Nucleus accumbens (tissue), 56 donors: ENCODE measurements at regions not wholly inside any gene's neighbourhood (a gene's known extent, or its start where the extent isn't known, plus 50 kb on each side); places are given as distances from the start of the nearest gene placed in this dataset.

Source experiments
- DNase-seq, 56 donors: peaks; one replicate each; lab custom pipeline; 2025; lab: John Stamatoyannopoulos, UW

DNA sequence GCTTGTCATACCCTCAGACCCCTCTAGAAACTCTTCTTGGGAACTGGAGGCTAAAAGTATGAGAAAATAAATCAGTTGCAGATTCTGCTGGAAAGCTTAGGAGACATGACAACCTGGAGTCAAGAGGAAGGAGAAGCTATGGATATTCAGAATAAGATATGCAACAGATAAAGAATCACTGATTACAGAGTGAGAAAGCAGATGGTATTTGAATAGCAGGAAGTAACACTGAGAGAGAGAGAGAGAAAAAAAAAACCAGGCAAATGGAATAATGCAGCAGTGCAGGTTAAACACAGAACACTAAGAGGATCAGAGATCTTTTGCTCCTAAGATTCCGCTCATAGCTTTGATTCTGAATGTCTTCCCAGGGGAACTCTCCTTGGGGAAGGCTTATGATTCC, 1284.1 kb upstream of the NXPH2 start:
- no peak for DNase-seq

DNA sequence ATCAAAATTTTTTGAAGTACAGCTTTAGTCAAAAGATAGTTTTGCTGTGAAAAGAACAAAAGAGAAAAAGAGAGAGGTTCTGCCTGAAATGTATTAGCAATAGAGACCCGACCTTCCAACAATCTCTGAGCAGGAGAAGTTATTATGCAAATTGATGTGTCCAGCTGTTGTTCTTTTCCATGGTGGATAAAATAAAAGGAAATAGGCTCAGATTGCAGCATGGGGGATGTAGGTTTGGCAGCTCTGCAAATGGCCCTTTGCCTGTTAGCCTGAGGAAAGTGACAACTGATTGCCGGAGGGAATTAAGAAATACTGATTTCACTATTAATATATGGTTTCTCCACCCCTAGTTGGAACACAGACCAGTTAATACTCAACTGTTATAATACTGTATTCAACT, 1283.2 kb upstream of the NXPH2 start:
- DNase-seq, result no peak

DNA sequence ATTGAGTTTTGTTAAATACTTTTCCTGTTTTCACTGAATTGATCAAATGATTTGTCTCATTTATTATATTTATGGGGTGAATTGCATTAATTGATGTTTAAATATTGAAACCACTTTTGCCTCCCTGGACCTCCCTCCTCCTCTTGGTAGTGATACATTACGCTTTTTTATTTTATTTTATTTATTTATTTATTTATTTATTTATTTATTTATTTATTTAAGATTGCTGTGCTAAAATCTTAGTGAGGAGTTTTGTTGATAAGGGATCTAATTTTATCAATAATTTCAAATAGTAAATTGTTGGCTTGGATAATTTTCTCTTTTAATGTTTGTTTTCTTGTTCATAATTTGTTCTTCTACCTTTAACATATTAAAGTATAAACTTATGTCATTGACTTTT, 1281.0 kb upstream of the NXPH2 start:
- DNase-seq, result no peak

DNA sequence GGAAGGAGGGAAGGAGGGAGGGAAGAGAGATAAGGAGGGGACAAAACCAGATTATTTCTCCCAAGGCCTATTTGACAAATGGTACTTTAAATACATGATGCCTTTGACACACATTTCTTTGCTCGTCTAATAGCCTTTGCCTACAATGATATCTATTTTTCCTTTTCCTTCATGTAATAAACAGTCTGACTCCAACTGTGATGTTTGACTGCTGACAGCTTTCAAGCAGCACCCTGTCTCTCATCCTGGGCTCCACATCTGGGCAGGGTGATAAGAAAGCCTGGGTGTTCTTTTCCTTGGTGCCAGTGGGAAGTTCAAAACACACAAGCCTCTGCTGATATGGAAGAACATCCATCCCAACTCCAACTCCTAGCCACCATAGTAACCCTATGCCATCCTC, 1277.7 kb upstream of the NXPH2 start:
- no peak for DNase-seq

DNA sequence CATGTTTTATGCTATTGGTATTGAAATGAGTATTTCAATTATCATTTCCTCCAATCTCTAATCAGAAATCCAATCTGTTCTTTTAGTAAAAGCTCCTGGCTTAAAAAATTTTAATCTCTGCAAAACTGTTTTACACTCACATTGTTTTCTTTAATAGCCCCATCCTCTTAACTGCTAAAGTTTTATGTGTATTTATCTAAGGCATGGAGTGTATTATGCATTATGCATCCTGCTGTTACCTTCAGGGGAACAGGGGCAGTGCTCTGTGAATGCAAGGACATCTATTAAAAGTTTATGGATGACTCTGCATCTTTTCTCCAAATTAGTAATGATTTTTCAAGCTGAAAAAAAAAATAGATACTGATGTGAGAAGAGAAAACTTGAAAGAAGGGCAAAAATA, 1261.6 kb upstream of the NXPH2 start:
- DNase-seq, result no peak

DNA sequence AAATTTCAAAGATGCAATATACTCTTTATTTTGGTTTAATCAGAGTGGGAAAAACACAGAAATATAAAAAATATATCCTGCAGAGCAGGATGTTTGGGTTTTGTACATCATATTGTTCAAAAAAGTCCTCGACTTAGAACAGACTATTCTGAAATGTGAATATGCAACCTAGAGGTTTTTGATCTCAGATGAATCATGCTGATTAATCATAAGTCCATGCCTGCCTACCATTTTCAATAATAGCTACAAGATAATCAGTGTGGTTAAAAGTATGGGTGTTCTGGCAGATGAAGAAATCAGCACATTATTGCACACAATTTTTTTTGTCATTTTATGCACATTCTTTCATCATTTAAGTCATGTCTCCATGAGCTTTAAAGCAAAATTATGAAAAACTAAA, 1261.0 kb upstream of the NXPH2 start:
- DNase-seq, result no peak

DNA sequence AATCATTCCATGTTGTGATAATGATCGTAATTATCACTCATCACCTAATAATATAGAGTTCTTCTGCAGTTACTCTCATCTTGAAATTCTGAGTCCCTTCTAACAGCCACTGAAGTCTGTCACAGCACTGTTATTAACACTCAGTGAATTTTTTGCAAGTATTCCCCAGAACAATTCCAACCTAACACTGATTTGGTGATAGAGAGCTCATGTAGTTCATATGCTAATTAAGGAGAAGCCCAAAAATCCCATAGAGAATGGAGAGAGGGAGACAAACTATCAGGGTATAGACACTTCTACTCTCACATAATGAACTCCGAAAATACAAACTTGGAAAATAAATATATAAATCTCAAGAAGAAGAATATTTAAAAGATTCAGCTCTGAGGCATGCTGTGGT, 1253.4 kb upstream of the NXPH2 start:
- no peak for DNase-seq

DNA sequence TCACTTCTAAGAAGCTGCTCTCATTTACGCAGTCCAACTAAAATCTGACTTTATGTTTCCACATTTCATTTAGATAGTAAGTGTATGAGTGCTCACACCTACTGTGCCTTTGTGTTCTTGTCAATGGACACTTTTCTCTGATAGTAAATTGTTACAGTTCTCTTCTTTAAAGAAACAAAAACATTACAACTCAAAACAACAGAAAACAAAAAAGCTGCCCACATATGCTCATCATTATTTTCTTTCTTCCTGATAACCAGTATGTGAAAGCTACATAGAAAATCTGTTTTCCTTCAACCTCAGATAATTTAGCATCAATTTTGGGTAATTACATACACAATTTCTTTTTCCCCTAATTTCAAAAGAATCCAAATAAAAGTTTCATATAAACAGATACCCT, 1247.8 kb upstream of the NXPH2 start:
- no peak for DNase-seq

DNA sequence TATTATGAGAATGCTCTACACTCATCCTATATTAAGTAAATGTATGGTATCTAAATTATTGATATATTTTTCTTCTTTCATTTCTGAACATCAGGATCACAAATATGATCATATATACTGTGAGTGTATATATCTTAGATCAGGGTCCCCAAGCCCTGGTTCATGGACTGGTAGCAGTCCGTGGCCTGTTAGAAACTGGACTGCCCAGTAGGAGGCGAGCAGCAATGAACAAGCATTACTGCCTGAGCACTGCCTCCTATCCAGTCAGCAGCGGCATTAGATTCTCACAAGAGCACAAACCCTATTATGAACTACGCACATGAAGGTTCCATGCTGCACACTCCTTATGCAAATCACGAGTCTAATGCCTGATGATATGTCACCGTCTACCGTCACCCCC, 1247.1 kb upstream of the NXPH2 start:
- DNase-seq, result no peak

DNA sequence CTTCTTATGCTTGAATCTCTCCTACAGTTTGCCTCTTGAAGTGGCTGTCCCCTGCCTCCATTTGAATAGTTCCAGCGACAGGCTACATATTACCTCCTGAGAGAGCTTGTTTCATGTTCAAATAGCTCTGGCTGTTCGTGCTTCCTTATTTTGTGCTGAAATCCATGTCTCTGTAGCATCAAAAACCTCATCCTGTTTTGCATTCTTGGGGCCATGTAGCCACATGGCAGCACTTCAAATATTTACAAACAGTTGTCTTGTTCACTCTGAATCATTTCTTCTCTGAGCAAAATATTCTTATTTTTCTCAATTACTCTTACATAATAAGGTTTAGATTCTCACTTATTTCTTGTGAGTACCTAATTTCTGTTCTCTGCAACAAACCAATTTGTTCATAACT, 1243.1 kb upstream of the NXPH2 start:
- DNase-seq, result no peak

DNA sequence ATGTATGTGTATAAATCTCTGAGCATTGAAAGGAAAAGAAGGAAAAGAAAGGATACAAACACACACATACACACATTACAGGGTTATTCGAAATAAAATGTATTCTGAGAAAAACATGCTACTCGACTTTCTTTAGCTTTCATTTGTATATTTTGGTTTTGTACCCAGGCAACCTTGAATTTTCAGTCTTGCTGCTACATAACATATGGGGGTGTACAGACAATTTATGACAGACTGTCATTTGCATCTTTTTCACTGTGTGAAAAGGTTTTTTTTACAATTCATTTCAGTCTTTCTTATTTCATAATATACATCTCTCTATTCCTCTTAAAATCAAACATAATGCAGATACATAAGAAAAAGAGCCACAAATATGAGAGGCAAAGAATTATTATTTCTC, 1238.4 kb upstream of the NXPH2 start:
- no peak for DNase-seq

DNA sequence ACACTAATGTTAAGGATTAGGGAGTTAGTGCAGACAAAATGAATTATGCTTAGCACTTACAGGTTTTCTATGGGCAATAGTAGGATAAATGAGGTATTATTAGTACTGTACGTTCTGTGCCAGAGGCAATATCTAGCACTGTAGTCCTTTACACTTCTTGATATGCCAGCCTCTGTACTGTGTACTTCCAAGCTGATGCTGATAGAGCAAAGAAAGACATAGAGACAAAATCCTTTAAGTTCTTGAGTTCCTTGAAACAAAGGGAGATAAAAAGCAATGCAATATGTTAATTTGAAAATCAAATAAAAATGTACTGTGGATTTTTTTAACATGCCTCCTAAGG, 1234.0 kb upstream of the NXPH2 start:
- no peak for DNase-seq

DNA sequence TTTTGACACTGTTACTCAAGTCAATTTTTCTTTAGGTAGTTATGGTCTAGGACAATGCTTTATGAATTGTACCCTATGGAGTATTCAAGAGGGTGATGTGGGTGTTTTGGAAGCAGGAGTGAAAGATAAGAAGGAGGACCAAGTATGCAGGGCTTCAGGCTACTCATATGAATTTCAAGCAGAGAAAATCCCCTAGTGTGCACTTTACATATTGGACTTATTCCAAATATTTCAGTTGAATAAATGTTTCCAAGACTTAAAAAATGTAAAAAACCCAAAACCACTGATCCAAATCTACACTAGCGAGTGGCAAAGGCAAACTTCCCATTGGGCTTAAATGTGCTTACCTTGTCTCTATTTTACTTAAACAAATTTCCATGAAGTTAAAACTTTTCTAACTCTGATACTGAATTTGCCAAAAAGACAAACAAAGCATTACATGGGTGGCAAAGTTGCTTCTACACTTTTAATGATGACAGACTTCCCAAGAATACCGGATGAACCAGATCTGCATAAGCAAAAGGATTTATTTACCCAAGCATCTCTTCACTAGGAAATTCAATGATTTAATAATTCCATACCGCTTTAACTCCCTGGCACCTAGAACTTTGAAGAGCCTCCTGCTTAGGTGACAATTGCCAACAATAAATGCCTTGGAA, 1233.5 kb upstream of the NXPH2 start:
- DNase-seq, result no peak

DNA sequence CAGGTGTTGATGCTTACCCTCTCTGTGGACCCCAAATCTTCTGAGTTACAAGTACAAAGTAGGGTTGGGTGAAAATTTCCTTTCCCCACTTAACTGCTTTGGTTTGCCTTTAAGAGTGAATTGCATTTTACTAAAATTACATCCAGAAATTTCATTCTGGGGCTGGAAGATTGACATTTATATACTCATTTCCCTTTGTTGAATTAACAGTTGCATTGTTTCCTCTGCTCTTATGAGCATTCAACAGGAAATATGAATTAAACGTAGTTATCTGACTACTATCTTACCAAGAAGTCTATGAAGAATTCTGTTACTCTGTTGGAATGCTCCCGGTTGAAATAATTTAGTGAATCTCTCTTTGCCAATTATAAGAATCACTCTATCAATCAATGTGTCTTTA, 1231.1 kb upstream of the NXPH2 start:
- no peak for DNase-seq

DNA sequence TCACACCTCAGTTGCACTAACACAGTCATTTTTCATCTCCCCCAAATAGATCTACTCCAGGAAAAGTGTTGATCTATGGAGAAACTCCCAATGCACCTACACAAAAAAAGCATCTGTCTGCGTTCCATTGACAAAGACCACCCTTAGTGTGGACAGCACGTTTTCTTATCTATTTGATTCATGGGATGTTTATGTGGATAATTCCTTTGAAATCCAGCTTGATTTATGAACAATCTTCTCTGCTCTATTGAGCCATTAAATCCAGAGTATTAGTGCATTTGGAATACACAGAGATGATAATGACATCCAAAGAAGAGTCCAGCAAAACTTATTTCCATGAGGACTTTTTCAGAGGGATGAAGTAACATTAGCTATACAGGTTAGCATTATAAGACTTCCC, 1221.9 kb upstream of the NXPH2 start:
- no peak for DNase-seq

DNA sequence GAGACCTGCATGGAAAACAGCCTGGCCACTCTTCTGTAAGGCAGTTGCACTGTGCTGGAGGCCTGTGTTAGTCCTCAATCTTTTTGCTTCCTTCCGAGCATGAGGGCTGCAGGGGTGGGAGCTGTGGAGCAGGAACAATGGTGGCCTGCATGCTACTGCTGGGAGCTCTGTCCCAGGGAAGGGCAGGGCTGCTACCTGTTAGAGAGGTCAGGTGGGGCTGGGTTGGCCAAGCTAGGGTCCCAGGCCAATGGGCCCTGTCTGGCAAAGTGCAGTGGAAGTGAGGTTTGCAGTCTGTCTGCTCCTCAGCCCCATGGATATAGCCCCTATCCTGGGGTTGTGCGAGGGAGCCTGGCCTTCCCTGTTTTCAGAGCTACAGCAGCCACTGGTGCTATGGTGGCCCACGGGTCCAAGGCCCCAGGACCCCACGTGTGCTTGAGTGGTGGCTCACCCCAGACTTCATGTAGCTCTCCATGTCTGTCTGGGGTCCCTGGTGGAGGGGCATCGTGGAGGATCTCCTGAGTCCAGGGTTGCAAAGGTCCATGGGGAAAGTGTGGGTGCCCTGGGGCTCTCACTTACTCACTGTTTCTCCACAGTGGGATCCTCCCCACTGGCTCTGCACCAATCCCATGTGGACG, 1212.6 kb upstream of the NXPH2 start:
- no peak for DNase-seq

DNA sequence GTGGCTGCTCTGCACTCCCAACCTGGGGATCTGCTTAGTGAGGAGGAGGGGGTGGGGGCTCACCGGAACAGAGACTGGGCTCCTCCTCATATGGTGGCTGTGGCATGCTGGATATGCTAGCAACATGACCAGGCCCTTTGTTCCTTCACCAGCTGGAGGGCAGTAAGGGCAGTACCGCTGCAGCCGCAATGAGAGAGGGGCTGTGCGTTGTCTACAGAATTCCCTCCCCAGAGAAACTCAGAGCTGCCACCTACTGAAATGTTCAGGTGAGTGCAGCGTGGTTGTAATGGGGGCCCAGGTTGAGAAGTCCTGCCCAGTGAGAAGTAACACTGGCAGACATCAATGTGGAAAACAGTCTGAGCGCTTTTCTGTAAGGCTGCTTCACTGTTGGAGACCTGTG, 1211.9 kb upstream of the NXPH2 start:
- DNase-seq, result no peak

DNA sequence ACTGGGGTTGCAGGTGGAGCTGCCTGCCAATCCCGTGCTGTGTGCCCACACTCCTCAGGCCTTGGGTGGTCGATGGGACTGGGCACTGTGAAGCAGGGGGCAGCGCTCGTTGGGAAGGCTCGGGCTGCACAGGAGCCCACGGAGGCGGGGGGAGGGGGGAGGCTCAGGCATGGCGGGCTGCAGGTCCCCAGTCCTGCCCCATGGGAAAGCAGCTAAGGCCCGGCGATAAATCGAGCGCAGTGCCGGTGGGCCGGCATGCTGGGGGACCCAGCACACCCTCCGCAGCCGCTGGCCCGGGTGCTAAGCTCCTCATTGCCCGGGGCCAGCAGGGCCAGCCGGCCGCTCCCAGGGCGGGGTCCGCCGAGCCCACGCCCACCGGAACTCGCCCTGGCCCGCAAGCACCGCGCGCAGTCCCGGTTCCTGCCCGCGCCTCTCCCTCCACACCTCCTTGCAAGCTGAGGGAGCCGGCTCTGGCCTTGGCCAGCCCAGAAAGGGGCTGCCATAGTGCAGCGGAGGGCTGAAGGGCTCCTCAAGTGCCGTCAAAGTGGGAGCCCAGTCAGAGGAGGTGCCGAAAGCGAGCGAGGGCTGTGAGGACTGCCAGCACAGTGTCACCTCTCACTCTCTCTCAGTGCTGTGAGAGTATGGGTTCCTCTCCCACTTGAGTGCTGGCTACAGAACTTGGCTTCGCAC, 1210.6 kb upstream of the NXPH2 start:
- no peak for DNase-seq

DNA sequence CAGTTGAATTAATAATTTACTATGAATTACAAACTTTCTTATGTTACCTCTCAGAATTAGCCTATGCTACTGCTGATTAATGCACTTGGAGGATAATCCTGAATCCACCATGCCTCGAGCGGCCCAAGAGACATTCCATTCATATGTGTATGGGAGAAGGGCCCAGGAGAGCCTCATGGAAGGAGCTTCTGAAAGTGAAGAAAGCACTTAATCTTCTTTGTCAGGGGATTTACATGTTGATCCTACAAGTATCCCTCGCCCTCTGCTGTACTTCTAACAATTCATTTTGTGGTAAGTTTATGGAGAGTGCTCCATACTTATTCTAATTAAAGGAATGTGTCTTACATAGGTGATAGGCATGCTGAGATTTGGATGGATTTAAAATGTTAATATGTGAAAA, 1189.1 kb upstream of the NXPH2 start:
- no peak for DNase-seq

DNA sequence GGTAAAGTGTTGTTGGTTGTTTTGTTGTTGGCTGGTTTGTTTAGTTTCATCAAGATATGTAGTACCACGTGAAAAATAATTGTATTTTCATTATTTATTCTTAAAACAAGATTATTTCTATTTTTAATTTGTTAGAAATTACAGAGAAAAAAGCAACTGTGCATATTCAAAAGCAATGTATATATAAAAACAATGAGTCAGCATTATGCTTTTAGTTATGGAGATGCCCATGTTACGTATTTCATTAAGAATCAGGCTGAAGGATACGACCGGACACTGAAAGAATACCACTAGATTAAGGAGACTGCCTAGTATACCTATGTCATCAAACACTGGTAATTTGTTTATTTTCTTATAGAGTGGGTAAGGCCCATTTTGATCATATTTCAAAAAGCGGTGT, 1188.4 kb upstream of the NXPH2 start:
- no peak for DNase-seq

DNA sequence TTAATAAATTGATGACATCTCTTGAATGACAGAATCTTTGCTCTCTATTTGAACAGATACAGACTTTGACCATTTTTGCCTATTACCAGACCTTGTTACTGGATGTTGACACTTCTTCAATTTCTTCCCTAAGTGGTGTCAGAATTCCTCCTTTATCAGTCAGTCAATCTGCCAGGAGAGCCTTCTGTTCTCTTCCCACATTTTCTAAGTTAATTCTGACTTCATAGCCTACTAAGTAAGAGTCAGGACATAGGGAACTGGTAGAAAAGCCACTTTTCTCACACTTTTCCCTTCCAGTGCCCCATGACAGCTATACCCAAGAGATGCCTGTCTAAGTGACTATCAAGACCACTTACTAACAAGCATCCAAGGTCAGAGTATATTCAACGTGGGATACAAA, 1187.5 kb upstream of the NXPH2 start:
- no peak for DNase-seq

DNA sequence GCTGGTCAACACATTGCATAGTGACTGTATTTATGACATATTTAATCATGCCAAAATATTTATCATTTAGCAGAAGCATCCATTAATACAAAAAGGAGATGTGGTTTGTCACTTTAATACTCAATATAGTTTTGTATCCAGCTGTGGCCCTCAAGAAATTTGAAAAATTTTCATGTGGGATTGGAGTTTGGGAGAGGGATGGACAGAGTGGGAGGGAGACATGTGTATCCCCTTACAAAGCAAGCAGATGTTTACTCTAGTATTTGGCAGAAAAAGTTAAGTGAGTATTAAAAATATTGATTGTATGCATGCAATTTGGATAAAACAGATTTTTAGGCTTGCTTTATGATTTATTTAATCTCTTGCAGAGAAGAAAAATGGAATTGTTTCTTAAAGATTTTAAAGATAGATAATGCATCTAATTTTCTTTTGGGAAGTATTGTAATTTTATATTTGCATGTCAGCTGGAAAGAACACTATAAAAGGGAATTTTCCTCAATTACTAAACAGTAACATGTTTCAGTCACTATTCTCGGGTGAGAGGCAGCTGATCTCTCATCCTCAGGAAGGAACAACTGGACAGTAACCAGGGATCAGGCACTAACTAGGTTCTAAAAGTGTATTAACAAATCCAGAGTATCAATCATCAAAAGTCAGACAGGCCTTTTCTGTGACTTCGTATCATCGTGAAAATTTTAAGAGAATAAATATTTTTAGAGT, 1184.7 kb upstream of the NXPH2 start:
- no peak for DNase-seq
